ENCODE measurements at regions not wholly inside any gene's neighbourhood (a gene's known extent, or its start where the extent isn't known, plus 50 kb on each side); places are given as distances from the start of the nearest gene placed in this dataset.
"Not testable (repeated sequence)": the region's sequence is repeated elsewhere in the genome, so short reads cannot be mapped to it uniquely, and the experiment has no call there.

DNA sequence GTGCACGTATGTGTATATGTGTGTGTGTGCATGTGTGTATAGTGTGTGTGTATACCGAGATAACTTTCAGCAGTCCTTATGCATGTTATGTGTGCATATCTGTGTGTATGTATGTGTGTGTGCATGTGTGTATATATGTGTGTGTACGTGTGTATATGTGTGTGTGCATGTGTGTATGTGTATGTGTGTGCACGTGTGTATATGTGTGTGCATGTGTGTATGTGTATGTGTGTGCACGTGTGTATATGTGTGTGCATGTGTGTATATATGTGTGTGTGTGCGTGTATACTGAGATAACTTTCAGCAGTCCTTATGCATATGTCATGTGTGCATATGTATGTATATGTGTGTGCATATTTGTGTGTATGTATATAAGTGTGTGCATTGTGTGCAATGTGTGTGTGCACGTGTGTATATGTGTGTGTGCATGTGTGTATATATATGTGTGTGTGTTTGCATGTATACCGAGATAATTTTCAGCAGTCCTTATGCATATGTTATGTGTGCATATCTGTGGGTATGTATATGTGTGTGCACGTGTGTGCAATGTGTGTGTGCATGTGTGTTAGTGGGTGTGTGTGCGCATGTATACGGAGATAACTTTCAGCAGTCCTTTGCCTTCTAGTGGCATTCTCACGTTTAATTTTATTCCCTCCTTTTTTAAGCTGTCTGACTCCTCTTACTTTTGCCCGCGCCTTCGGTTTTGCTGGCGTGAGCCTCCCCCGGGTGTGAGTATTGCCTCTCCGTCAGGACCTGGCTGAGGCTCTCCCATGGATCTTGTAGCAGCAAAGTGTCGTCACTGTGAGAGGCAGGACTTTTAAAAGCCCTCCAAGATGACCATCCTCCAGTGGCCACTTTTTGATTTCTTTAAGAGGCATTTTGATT, 99.6 kb upstream of the SHOX start:
- Histone ChIP-seq H3K4me3 (ENCODE audit: low read length in 2 of 2) (no peak overlapping the region), H3K27me3 (ENCODE audit: control insufficient read depth in 2 of 2, insufficient read depth in 1 of 2, low read length in 1 of 2) (no peaks in the 10 kb centered on the region), H3K9me3 (ENCODE audit: control insufficient read depth in 2 of 2, insufficient read depth in 1 of 2, low read length in 1 of 2) (peaks cover 0 to 18% of the 10 kb centered on the region in 2 donors), H3K4me1 (ENCODE audit: control insufficient read depth in 2 of 2, insufficient read depth in 2 of 2, low read length in 2 of 2) (no peaks in the 10 kb centered on the region), H3K27ac (ENCODE audit: low read depth in 1 of 2, low read length in 1 of 2) (no peak overlapping the region), H3K36me3 (ENCODE audit: control insufficient read depth in 2 of 2, insufficient read depth in 2 of 2, low read length in 1 of 2) (no peaks in the 10 kb centered on the region)
- 62% methylated on average over 19 of the region's 19 CpGs for WGBS
- no peak for DNase-seq (ENCODE audit: low read depth in 6 of 9, low spot score in 9 of 9)

- 15% methylated on average over 6 of the region's 6 CpGs for WGBS
- Histone ChIP-seq H3K27ac (ENCODE audit: low read depth in 1 of 2, low read length in 1 of 2) (no peak overlapping the region), H3K9me3 (ENCODE audit: control insufficient read depth in 2 of 2, insufficient read depth in 1 of 2, low read length in 1 of 2) (peaks cover 0 to 12% of the 10 kb centered on the region in 2 donors), H3K4me3 (ENCODE audit: low read length in 2 of 2) (no peak overlapping the region), H3K27me3 (ENCODE audit: control insufficient read depth in 2 of 2, insufficient read depth in 1 of 2, low read length in 1 of 2) (no peaks in the 10 kb centered on the region), H3K4me1 (ENCODE audit: control insufficient read depth in 2 of 2, insufficient read depth in 2 of 2, low read length in 2 of 2) (no peaks in the 10 kb centered on the region), H3K36me3 (ENCODE audit: control insufficient read depth in 2 of 2, insufficient read depth in 2 of 2, low read length in 1 of 2) (no peaks in the 10 kb centered on the region)
- no peak for DNase-seq (ENCODE audit: low read depth in 6 of 9, low spot score in 9 of 9)
Observed at GRCh38 chrX:531611-531936, 99.0 kb upstream of the SHOX start.

- H3K36me3 ChIP-seq (ENCODE audit: control insufficient read depth in 2 of 2, insufficient read depth in 2 of 2, low read length in 1 of 2) = no peaks in the 10 kb centered on the region
- no peak overlapping the region for H3K27ac ChIP-seq (ENCODE audit: low read depth in 1 of 2, low read length in 1 of 2)
- DNase-seq (ENCODE audit: low read depth in 6 of 9, low spot score in 9 of 9) = no peak
- peaks cover 0 to 21% of the 10 kb centered on the region in 2 donors for H3K9me3 ChIP-seq (ENCODE audit: control insufficient read depth in 2 of 2, insufficient read depth in 1 of 2, low read length in 1 of 2)
- no peaks in the 10 kb centered on the region for H3K27me3 ChIP-seq (ENCODE audit: control insufficient read depth in 2 of 2, insufficient read depth in 1 of 2, low read length in 1 of 2)
- H3K4me1 ChIP-seq (ENCODE audit: control insufficient read depth in 2 of 2, insufficient read depth in 2 of 2, low read length in 2 of 2) = no peaks in the 10 kb centered on the region
- H3K4me3 ChIP-seq (ENCODE audit: low read length in 2 of 2) = no peak overlapping the region
Observed at GRCh38 chrX:534804-535203, 95.8 kb upstream of the SHOX start.

GRCh38 chrX:536616-537015, 94.0 kb upstream of the SHOX start:
- H3K4me1 ChIP-seq (ENCODE audit: control insufficient read depth in 2 of 2, insufficient read depth in 2 of 2, low read length in 2 of 2) = no peaks in the 10 kb centered on the region
- H3K36me3 ChIP-seq (ENCODE audit: control insufficient read depth in 2 of 2, insufficient read depth in 2 of 2, low read length in 1 of 2) = no peaks in the 10 kb centered on the region
- no peak overlapping the region for H3K4me3 ChIP-seq (ENCODE audit: low read length in 2 of 2)
- 96% methylated on average over 19 of the region's 19 CpGs for WGBS
- DNase-seq (ENCODE audit: low read depth in 6 of 9, low spot score in 9 of 9) = no peak
- H3K27me3 ChIP-seq (ENCODE audit: control insufficient read depth in 2 of 2, insufficient read depth in 1 of 2, low read length in 1 of 2) = no peaks in the 10 kb centered on the region
- H3K27ac ChIP-seq (ENCODE audit: low read depth in 1 of 2, low read length in 1 of 2) = no peak overlapping the region
- H3K9me3 ChIP-seq (ENCODE audit: control insufficient read depth in 2 of 2, insufficient read depth in 1 of 2, low read length in 1 of 2) = peaks cover 0 to 16% of the 10 kb centered on the region in 2 donors

GRCh38 chrX:537151-537550, 93.4 kb upstream of the SHOX start:
- H3K36me3 ChIP-seq (ENCODE audit: control insufficient read depth in 2 of 2, insufficient read depth in 2 of 2, low read length in 1 of 2) = no peaks in the 10 kb centered on the region
- H3K9me3 ChIP-seq (ENCODE audit: control insufficient read depth in 2 of 2, insufficient read depth in 1 of 2, low read length in 1 of 2) = peaks cover 0 to 13% of the 10 kb centered on the region in 2 donors
- H3K4me3 ChIP-seq (ENCODE audit: low read length in 2 of 2) = no peak overlapping the region
- 93% methylated on average over 18 of the region's 18 CpGs for WGBS
- H3K27me3 ChIP-seq (ENCODE audit: control insufficient read depth in 2 of 2, insufficient read depth in 1 of 2, low read length in 1 of 2) = no peaks in the 10 kb centered on the region
- no peaks in the 10 kb centered on the region for H3K4me1 ChIP-seq (ENCODE audit: control insufficient read depth in 2 of 2, insufficient read depth in 2 of 2, low read length in 2 of 2)
- no peak for DNase-seq (ENCODE audit: low read depth in 6 of 9, low spot score in 9 of 9)
- H3K27ac ChIP-seq (ENCODE audit: low read depth in 1 of 2, low read length in 1 of 2) = no peak overlapping the region

DNA sequence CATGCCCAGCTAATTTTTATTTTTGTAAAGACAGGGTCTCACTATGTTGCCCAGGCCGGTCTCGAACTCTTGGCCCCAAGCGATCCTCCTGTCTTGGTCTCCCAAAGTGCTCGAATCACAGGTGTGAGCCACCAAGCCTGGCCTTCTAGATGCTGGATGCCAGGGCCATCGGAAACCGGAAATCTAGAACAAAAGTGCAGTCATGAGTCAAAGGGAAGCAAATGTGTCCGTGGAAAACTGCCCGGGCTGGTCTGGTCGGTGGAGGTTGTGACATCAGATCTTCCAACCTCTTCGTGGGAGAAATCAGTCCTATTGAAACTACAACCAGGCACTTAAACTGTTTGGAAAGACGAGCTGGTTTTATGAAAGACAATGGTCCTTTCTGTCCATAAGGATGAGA, 92.3 kb upstream of the SHOX start:
- Histone ChIP-seq H3K36me3 (ENCODE audit: control insufficient read depth in 2 of 2, insufficient read depth in 2 of 2, low read length in 1 of 2) (no peaks in the 10 kb centered on the region), H3K4me1 (ENCODE audit: control insufficient read depth in 2 of 2, insufficient read depth in 2 of 2, low read length in 2 of 2) (no peaks in the 10 kb centered on the region), H3K27ac (ENCODE audit: low read depth in 1 of 2, low read length in 1 of 2) (no peak overlapping the region), H3K9me3 (ENCODE audit: control insufficient read depth in 2 of 2, insufficient read depth in 1 of 2, low read length in 1 of 2) (peaks cover 0 to 13% of the 10 kb centered on the region in 2 donors), H3K4me3 (ENCODE audit: low read length in 2 of 2) (no peak overlapping the region), H3K27me3 (ENCODE audit: control insufficient read depth in 2 of 2, insufficient read depth in 1 of 2, low read length in 1 of 2) (no peaks in the 10 kb centered on the region)
- DNase-seq (ENCODE audit: low read depth in 6 of 9, low spot score in 9 of 9) = no peak
- WGBS = 87% methylated on average over 11 of the region's 11 CpGs

DNA sequence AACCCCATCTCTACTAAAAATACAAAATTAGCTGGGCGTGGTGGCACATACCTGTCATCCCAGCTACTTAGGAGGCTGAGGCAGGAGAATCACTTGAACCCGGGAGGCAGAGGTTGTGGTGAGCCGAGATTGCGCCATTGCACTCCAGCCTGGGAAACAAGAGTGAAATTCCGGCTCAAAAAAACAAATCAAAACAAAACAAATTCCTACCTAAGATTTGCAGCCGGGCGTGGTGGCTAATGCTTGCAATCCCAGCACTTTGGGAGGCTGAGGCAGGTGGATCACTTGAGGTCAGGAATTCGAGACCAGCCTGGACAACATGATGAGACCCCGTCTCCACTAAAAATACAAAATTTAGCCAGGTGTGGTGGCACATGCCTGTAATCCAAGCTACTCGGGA, 89.6 kb upstream of the SHOX start:
- H3K4me1 ChIP-seq (ENCODE audit: control insufficient read depth in 2 of 2, insufficient read depth in 2 of 2, low read length in 2 of 2); H3K27me3 ChIP-seq (ENCODE audit: control insufficient read depth in 2 of 2, insufficient read depth in 1 of 2, low read length in 1 of 2); H3K4me3 ChIP-seq (ENCODE audit: low read length in 2 of 2); DNase-seq (ENCODE audit: low read depth in 6 of 9, low spot score in 9 of 9); H3K36me3 ChIP-seq (ENCODE audit: control insufficient read depth in 2 of 2, insufficient read depth in 2 of 2, low read length in 1 of 2); H3K27ac ChIP-seq (ENCODE audit: low read depth in 1 of 2, low read length in 1 of 2): not testable (repeated sequence)
- peaks cover 0 to 23% of the 10 kb centered on the region in 2 donors for H3K9me3 ChIP-seq (ENCODE audit: control insufficient read depth in 2 of 2, insufficient read depth in 1 of 2, low read length in 1 of 2)
- WGBS = 94% methylated on average over 10 of the region's 10 CpGs

DNA sequence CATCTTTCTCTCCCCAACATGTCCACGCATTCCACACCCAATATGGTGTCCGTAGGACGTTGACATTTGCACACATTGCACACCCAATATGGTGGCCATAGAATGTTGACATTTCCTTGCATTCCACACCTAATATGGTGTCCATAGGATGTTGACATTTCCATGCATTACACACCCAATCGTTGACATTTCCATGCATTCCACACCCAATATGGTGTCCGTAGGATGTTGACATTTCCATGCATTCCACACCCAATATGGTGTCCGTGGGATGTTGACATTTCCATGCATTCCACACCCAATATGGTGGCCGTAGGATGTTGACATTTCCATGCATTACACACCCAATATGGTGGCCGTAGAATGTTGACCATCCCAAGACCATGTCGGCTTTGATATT, 88.4 kb upstream of the SHOX start:
- no peak overlapping the region for H3K27ac ChIP-seq (ENCODE audit: low read depth in 1 of 2, low read length in 1 of 2)
- no peaks in the 10 kb centered on the region for H3K36me3 ChIP-seq (ENCODE audit: control insufficient read depth in 2 of 2, insufficient read depth in 2 of 2, low read length in 1 of 2)
- no peak overlapping the region for H3K4me3 ChIP-seq (ENCODE audit: low read length in 2 of 2)
- no peaks in the 10 kb centered on the region for H3K4me1 ChIP-seq (ENCODE audit: control insufficient read depth in 2 of 2, insufficient read depth in 2 of 2, low read length in 2 of 2)
- no peaks in the 10 kb centered on the region for H3K27me3 ChIP-seq (ENCODE audit: control insufficient read depth in 2 of 2, insufficient read depth in 1 of 2, low read length in 1 of 2)
- WGBS = 94% methylated on average over 9 of the region's 9 CpGs
- no peak for DNase-seq (ENCODE audit: low read depth in 6 of 9, low spot score in 9 of 9)
- H3K9me3 ChIP-seq (ENCODE audit: control insufficient read depth in 2 of 2, insufficient read depth in 1 of 2, low read length in 1 of 2) = peaks cover 0 to 19% of the 10 kb centered on the region in 2 donors

DNA sequence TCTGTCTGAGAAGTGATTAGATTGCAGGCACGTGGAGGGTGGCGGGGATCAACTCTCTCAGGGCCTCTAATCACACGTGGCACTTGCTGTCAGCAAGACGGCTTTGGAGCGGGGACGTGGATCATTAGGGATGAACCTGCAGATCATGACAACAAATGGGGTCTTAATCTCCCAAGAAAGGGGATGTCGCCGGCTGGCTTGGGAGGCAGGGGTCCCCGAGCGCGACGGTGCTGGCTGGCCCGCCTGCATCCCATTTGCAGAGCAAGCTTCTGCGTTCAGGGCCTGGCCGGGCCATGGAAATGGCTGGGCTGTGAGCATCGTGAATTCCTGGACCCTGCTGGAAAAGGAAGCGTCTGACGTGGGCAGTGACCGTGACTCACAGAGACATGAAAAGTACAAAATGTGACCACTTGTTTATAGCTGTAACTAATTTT, 85.1 kb upstream of the SHOX start:
- no peaks in the 10 kb centered on the region for H3K4me1 ChIP-seq (ENCODE audit: control insufficient read depth in 2 of 2, insufficient read depth in 2 of 2, low read length in 2 of 2)
- WGBS = 59% methylated on average over 19 of the region's 19 CpGs
- peaks cover 0 to 10% of the 10 kb centered on the region in 2 donors for H3K9me3 ChIP-seq (ENCODE audit: control insufficient read depth in 2 of 2, insufficient read depth in 1 of 2, low read length in 1 of 2)
- DNase-seq (ENCODE audit: low read depth in 6 of 9, low spot score in 9 of 9) = no peak
- H3K27ac ChIP-seq (ENCODE audit: low read depth in 1 of 2, low read length in 1 of 2) = no peak overlapping the region
- no peak overlapping the region for H3K4me3 ChIP-seq (ENCODE audit: low read length in 2 of 2)
- H3K27me3 ChIP-seq (ENCODE audit: control insufficient read depth in 2 of 2, insufficient read depth in 1 of 2, low read length in 1 of 2) = no peaks in the 10 kb centered on the region
- no peaks in the 10 kb centered on the region for H3K36me3 ChIP-seq (ENCODE audit: control insufficient read depth in 2 of 2, insufficient read depth in 2 of 2, low read length in 1 of 2)

Measured in thymus (tissue), 11 donors.